H1 (cell line): ENCODE measurements at regions not wholly inside any gene's neighbourhood (a gene's known extent, or its start where the extent isn't known, plus 50 kb on each side); places are given as distances from the start of the nearest gene placed in this dataset.

ENCODE experiments used
- CTCF ChIA-PET: fragments of 300-600 bp; sonication (Branson Sonifier 250); formaldehyde crosslinking; loops from one replicate; lab custom pipeline; 2021; ENCODE audit not compliant: partially characterized antibody; lab: Charles Lee
- POLR2A ChIA-PET: fragments of 300-600 bp; sonication (Branson Sonifier 250); formaldehyde crosslinking; loops from one replicate; lab custom pipeline; 2021; ENCODE audit warnings: inconsistent platforms; ENCODE audit not compliant: partially characterized antibody; lab: Charles Lee
- DNase-seq, 2 experiments: peaks; one replicate each; pipeline versions ENCODE4 v3.0.0 to v3.0.0-alpha.2; 2010 to 2022; ENCODE audit warnings: low spot score in 2 of 2, low read depth in 1 of 2, mixed read lengths in 1 of 2
- FAIRE-seq: peaks from 2 replicates; lab custom pipeline; 2011; peaks lifted over from hg19 to GRCh38; lab: Jason Lieb, UNC
- H2AFZ ChIP-seq: 2 replicates; pipeline ENCODE4 v1.8.1; 2012; ENCODE audit warnings: low read length, inconsistent platforms
- H2AK5ac ChIP-seq: 2 replicates; pipeline ENCODE4 v1.6.1; 2013; ENCODE audit warnings: low read depth, low read length
- H2BK120ac ChIP-seq: replicated peaks from 2 replicates; pipeline ENCODE3; 2013; ENCODE audit warnings: low read depth, low read length, inconsistent platforms
- H2BK12ac ChIP-seq: 2 replicates; pipeline ENCODE4 v1.6.1; 2013; ENCODE audit warnings: low read depth, low read length
- H2BK15ac ChIP-seq: 2 replicates; pipeline ENCODE4 v1.6.1; 2013; ENCODE audit warnings: low read length
- H2BK20ac ChIP-seq: 2 replicates; pipeline ENCODE4 v1.6.1; 2013; ENCODE audit warnings: low read length
- H2BK5ac ChIP-seq: 2 replicates; pipeline ENCODE4 v1.6.1; 2013; ENCODE audit warnings: low read depth, low read length
- H3K14ac ChIP-seq: 2 replicates; pipeline ENCODE4 v1.6.1; 2013; ENCODE audit warnings: inconsistent platforms; ENCODE audit not compliant: insufficient read length
- H3K18ac ChIP-seq: 2 replicates; pipeline ENCODE4 v1.6.1; 2013; ENCODE audit warnings: low read length; ENCODE audit errors: extremely low read depth
- H3K23ac ChIP-seq: 2 replicates; pipeline ENCODE4 v1.6.1; 2013; ENCODE audit warnings: inconsistent platforms; ENCODE audit not compliant: insufficient read length
- H3K23me2 ChIP-seq: 2 replicates; pipeline ENCODE4 v1.6.1; 2013; ENCODE audit warnings: low read depth, low read length
- H3K27ac ChIP-seq: 2 replicates; pipeline ENCODE4 v1.6.1; 2011; ENCODE audit warnings: low read depth, low read length, inconsistent platforms
- H3K27me3 ChIP-seq, 4 experiments: replicated peaks in 1 of 4; 1 replicate in 1 of 4; 2 replicates in 3 of 4; pipeline versions ENCODE4 v1.6.1 to v1.8.1; 2011 to 2013; ENCODE audit warnings: low read length in 3 of 4, mild to moderate bottlenecking in 3 of 4, inconsistent platforms in 2 of 4, mixed read lengths in 2 of 4, moderate library complexity in 1 of 4; ENCODE audit not compliant: control insufficient read depth in 3 of 4, insufficient read depth in 3 of 4; ENCODE audit errors: extremely low read depth in 1 of 4
- H3K36me3 ChIP-seq, 4 experiments: 2 replicates each; pipeline versions ENCODE4 v1.6.1 to v1.8.1; 2011 to 2013; ENCODE audit warnings: mild to moderate bottlenecking in 4 of 4, low read length in 3 of 4, moderate library complexity in 2 of 4, control low read depth in 1 of 4, inconsistent platforms in 1 of 4; ENCODE audit not compliant: insufficient read depth in 4 of 4, control insufficient read depth in 2 of 4
- H3K4ac ChIP-seq: replicated peaks from 2 replicates; pipeline ENCODE3; 2013; ENCODE audit warnings: low read length, low read depth, mixed read lengths, inconsistent platforms; ENCODE audit not compliant: insufficient read length
- H3K4me1 ChIP-seq, 4 experiments: replicated peaks in 1 of 4; 1 replicate in 1 of 4; 2 replicates in 3 of 4; pipeline versions ENCODE4 v1.6.1 to v1.8.1; 2011 to 2013; ENCODE audit warnings: low read length in 3 of 4, inconsistent platforms in 2 of 4, mixed read lengths in 1 of 4; ENCODE audit not compliant: insufficient read depth in 4 of 4, control insufficient read depth in 3 of 4
- H3K4me2 ChIP-seq, 2 experiments: 2 replicates each; pipeline versions ENCODE4 v1.6.1 to v1.8.1; 2011 to 2013; ENCODE audit warnings: low read depth in 2 of 2, low read length in 2 of 2, control low read depth in 1 of 2, inconsistent platforms in 1 of 2, mild to moderate bottlenecking in 1 of 2; ENCODE audit not compliant: insufficient read depth in 1 of 2
- H3K4me3 ChIP-seq, 4 experiments: fragments of 200-600, 300-600 bp in 1 of 4; sonication (generic), shearing (Covaris generic), sonication (Bioruptor Twin) in 1 of 4; 2 replicates each; pipeline versions ENCODE4 v1.5.1 to v1.8.1; 2011 to 2016; ENCODE audit warnings: low read length in 4 of 4, low read depth in 3 of 4, control low read depth in 2 of 4, inconsistent platforms in 2 of 4, mild to moderate bottlenecking in 2 of 4, mixed read lengths in 1 of 4, moderate library complexity in 1 of 4; ENCODE audit not compliant: insufficient read depth in 2 of 4; ENCODE audit errors: extremely low read depth in 1 of 4
- H3K56ac ChIP-seq: replicated peaks from 2 replicates; pipeline ENCODE3; 2013; ENCODE audit warnings: low read depth, mild to moderate bottlenecking, mixed read lengths, low read length, inconsistent platforms; ENCODE audit not compliant: insufficient read length
- H3K79me1 ChIP-seq: 2 replicates; pipeline ENCODE4 v1.6.1; 2013; ENCODE audit warnings: low read depth, low read length, control low read depth
- H3K79me2 ChIP-seq, 2 experiments: 2 replicates each; pipeline versions ENCODE4 v1.6.1 to v1.8.1; 2012 to 2013; ENCODE audit warnings: low read length in 2 of 2, mild to moderate bottlenecking in 2 of 2, inconsistent platforms in 1 of 2; ENCODE audit not compliant: insufficient read depth in 2 of 2, control insufficient read depth in 1 of 2
- H3K9ac ChIP-seq, 4 experiments: replicated peaks in 1 of 4; 1 replicate in 1 of 4; 2 replicates in 3 of 4; pipeline versions ENCODE4 v1.6.1 to v1.8.1; 2011 to 2013; ENCODE audit warnings: low read depth in 3 of 4, low read length in 3 of 4, control low read depth in 2 of 4, mild to moderate bottlenecking in 2 of 4, moderate library complexity in 2 of 4, inconsistent platforms in 1 of 4; ENCODE audit errors: extremely low read depth in 1 of 4
- H3K9me3 ChIP-seq, 2 experiments: 2 replicates each; pipeline versions ENCODE4 v1.6.1 to v1.8.1; 2012 to 2013; ENCODE audit warnings: mild to moderate bottlenecking in 2 of 2, moderate library complexity in 2 of 2, control low read depth in 1 of 2, inconsistent platforms in 1 of 2, low read depth in 1 of 2, low read length in 1 of 2, mixed read lengths in 1 of 2; ENCODE audit not compliant: insufficient read depth in 2 of 2
- H4K20me1 ChIP-seq, 2 experiments: replicated peaks in 1 of 2; 2 replicates each; pipeline versions ENCODE3 to v1.8.1; 2011 to 2013; ENCODE audit warnings: inconsistent platforms in 2 of 2, low read length in 2 of 2, mild to moderate bottlenecking in 1 of 2; ENCODE audit not compliant: insufficient read depth in 2 of 2, control insufficient read depth in 1 of 2
- H4K5ac ChIP-seq: 2 replicates; pipeline ENCODE4 v1.6.1; 2013; ENCODE audit warnings: low read length, low read depth, mixed read lengths, inconsistent platforms; ENCODE audit not compliant: insufficient read length
- H4K8ac ChIP-seq: 2 replicates; pipeline ENCODE4 v1.8.0; 2013; ENCODE audit warnings: mild to moderate bottlenecking, moderate library complexity, low read length, inconsistent platforms; ENCODE audit not compliant: insufficient read depth; ENCODE audit errors: extremely low read depth
- H4K91ac ChIP-seq: replicated peaks from 2 replicates; pipeline ENCODE3; 2013; ENCODE audit warnings: low read length, mixed read lengths, inconsistent platforms; ENCODE audit not compliant: insufficient read length
- ATF3 ChIP-seq: IDR thresholded peaks from 2 replicates; pipeline ENCODE4 v1.6.1; 2011; ENCODE audit warnings: low read depth, mild to moderate bottlenecking, low read length; ENCODE audit not compliant: insufficient read depth
- BACH1 ChIP-seq: IDR thresholded peaks from 2 replicates; pipeline ENCODE4 v1.6.1; 2012; ENCODE audit warnings: low read length, improper control_type of control experiment
- BCL11A ChIP-seq, 2 experiments: IDR thresholded peaks; one replicate each; pipeline ENCODE4 v1.6.1; 2011; ENCODE audit warnings: low read depth in 2 of 2, low read length in 2 of 2, mild to moderate bottlenecking in 2 of 2
- CBX8 ChIP-seq: fragments of 300-800, 300-1000 bp; sonication (generic); IDR thresholded peaks from 2 replicates; pipeline ENCODE4 v1.7.1; 2016; ENCODE audit warnings: low read depth, low read length, borderline replicate concordance
- FOSL1 ChIP-seq: IDR thresholded peaks from 2 replicates; pipeline ENCODE4 v1.6.1; 2011; ENCODE audit warnings: mild to moderate bottlenecking, low read depth, low read length, moderate library complexity; ENCODE audit not compliant: insufficient read depth
- JUN ChIP-seq: IDR thresholded peaks from 2 replicates; pipeline ENCODE4 v1.6.1; 2011; ENCODE audit warnings: low read depth, mild to moderate bottlenecking, improper control_type of control experiment, low read length
- KDM1A ChIP-seq: fragments of 200-600, 300-600 bp; sonication (generic); IDR thresholded peaks from 2 replicates; pipeline ENCODE4 v1.7.1; 2016; ENCODE audit warnings: mild to moderate bottlenecking, low read length, borderline replicate concordance
- NRF1 ChIP-seq: IDR thresholded peaks from 2 replicates; pipeline ENCODE4 v1.6.1; 2011; ENCODE audit warnings: mild to moderate bottlenecking, low read depth, low read length, improper control_type of control experiment
- PHF8 ChIP-seq: fragments of 200-600 bp; sonication (generic); conservative IDR thresholded peaks from 2 replicates; pipeline ENCODE4 v1.7.1; 2012; ENCODE audit warnings: low read depth, mild to moderate bottlenecking, inconsistent platforms, low read length, moderate library complexity
- RFX5 ChIP-seq: IDR thresholded peaks from 2 replicates; pipeline ENCODE4 v1.6.1; 2011; ENCODE audit warnings: low read depth, low read length, improper control_type of control experiment, borderline replicate concordance
- RNF2 ChIP-seq: fragments of 200-900, 300-1000 bp; sonication (generic); IDR thresholded peaks from 2 replicates; pipeline ENCODE4 v1.7.1; 2016; ENCODE audit warnings: borderline replicate concordance, low read depth, mild to moderate bottlenecking, antibody characterized with exemption, low read length; ENCODE audit not compliant: poor library complexity, severe bottlenecking; ENCODE audit errors: missing control alignments
- SIRT6 ChIP-seq: IDR thresholded peaks from one replicate; pipeline ENCODE4 v1.7.1; 2012; ENCODE audit warnings: low read length, inconsistent platforms
- WGBS, 2 experiments: shearing (Covaris generic) in 1 of 2; methylation state at CpG; one replicate each; pipeline versions ENCODE4 v1.1.6 to v1.1.7; 2013 to 2015; ENCODE audit warnings: low lambda C conversion rate in 2 of 2, mixed read lengths in 2 of 2, inconsistent platforms in 1 of 2, low coverage in 1 of 2, missing lambda C conversion rate in 1 of 2; ENCODE audit not compliant: insufficient replicate concordance in 2 of 2, insufficient coverage in 1 of 2, insufficient read length in 1 of 2; ENCODE audit errors: extremely low coverage in 1 of 2, missing lambda C conversion rate in 1 of 2; 5-methylcytosine and 5-hydroxymethylcytosine counted together
- TF ChIP-seq, protein P1 (sequence below): IDR thresholded peaks from 2 replicates; pipeline ENCODE4 v1.6.1; 2012; ENCODE audit warnings: inconsistent platforms

DNA sequence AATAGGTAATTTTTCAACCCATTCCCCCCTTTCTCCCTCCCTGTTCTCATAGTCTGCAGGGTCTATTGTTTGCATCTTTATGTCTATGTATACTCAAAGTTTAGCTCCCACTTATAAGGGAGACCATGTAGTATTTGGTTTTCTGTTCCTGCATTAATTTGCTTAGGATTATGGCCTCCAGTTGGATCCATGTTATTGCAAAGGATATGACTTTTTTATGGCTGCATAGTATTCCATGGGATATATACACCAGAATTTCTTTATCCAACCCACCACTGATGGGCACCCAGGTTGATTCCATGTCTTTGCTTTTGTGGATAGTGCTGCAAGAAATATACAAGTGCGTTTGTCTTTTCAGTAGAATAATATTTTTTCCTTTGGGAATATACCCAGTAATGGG lies 761.6 kb upstream of the GRAMD2B start:
- no peak overlapping the region for H2BK5ac ChIP-seq
- no peak overlapping the region for H4K91ac ChIP-seq
- no peaks in the 10 kb centered on the region for H4K20me1 ChIP-seq
- H3K79me1 ChIP-seq: no peaks in the 10 kb centered on the region
- FAIRE-seq (no peak), DNase-seq (no peak)
- H3K56ac ChIP-seq: no peak overlapping the region
- H2BK12ac ChIP-seq: no peak overlapping the region
- WGBS, 2 experiments: 100% methylated on average over 1 of the region's 1 CpG; no CpG with 5 or more reads in 1 of the 2 experiments
- no peaks in the 10 kb centered on the region for H3K36me3 ChIP-seq
- no peak overlapping the region for H2BK20ac ChIP-seq
- H3K23ac ChIP-seq: no peak overlapping the region
- H3K4ac ChIP-seq: no peak overlapping the region
- H3K23me2 ChIP-seq: no peaks in the 10 kb centered on the region
- no peak overlapping the region for H4K5ac ChIP-seq
- H2AK5ac ChIP-seq: no peak overlapping the region
- no peak overlapping the region for H2BK15ac ChIP-seq
- no peak overlapping the region for H3K9ac ChIP-seq
- no peaks in the 10 kb centered on the region for H3K79me2 ChIP-seq
- POLR2A ChIA-PET: no interaction called here
- H3K9me3 ChIP-seq: peaks cover 0 to 5% of the 10 kb centered on the region in 2 experiments; a peak in 1 of 4 replicates
- H4K8ac ChIP-seq: no peak overlapping the region
- no peak overlapping the region for H3K14ac ChIP-seq
- H3K27me3 ChIP-seq: peaks cover 0 to 1% (median 0%) of the 10 kb centered on the region in 4 experiments; a peak in 1 of 7 replicates
- no peak overlapping the region for H3K4me3 ChIP-seq
- no peak overlapping the region for H2AFZ ChIP-seq
- no peak overlapping the region for H2BK120ac ChIP-seq
- peaks cover 0 to 8% (median 5%) of the 10 kb centered on the region in 4 experiments; a peak in 2 of 7 replicates for H3K4me1 ChIP-seq
- no peak overlapping the region for H3K4me2 ChIP-seq
- H3K18ac ChIP-seq: no peak overlapping the region
- CTCF ChIA-PET: interaction anchor here (0.6 to 1.1 kb wide), 2 partner anchors 75 to 174 kb away, joined by 3 read pairs; no protein-coding TSS in a partner anchor
- H3K27ac ChIP-seq: no peak overlapping the region
- TF ChIP-seq BACH1 (no peak), FOSL1 (no peak), RNF2 (no peak), RFX5 (no peak), SIRT6 (no peak), BCL11A (IDR thresholded peaks at IDR 0.05; ENCODE audit: low read depth in 2 of 2, low read length in 2 of 2) (no peak), CBX8 (no peak), ATF3 (no peak), KDM1A (no peak), PHF8 (no peak), NRF1 (no peak), JUN (no peak)
- TF ChIP-seq, protein P1, sequence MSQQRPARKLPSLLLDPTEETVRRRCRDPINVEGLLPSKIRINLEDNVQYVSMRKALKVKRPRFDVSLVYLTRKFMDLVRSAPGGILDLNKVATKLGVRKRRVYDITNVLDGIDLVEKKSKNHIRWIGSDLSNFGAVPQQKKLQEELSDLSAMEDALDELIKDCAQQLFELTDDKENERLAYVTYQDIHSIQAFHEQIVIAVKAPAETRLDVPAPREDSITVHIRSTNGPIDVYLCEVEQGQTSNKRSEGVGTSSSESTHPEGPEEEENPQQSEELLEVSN: no peak
